ENCODE measurements at regions not wholly inside any gene's neighbourhood (a gene's known extent, or its start where the extent isn't known, plus 50 kb on each side); places are given as distances from the start of the nearest gene placed in this dataset.

DNA sequence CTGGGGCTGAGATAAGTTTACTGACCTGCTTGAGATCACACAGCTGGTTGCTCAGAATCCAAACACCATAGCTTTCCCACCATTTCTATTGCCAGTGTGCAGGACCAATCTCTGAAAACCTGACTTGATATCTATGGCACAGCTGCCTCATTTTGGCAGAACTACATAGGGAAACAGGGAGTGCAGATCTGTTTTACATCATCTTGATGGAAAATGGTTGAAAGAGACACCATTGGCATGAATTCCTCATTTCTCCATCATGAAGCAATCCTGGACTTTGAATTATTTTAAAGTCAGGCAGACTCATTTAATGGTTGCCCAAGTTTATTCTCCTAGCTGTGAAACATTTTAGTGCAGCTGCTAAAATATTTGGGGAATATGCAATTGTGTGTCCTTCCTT, 1628.2 kb upstream of the SLC10A2 start:
- Histone ChIP-seq H3K9ac (ENCODE audit: insufficient read depth, low read length) (no peak overlapping the region), H3K4me1 (ENCODE audit: control insufficient read depth, extremely low read depth, insufficient read depth, low read length) (no peaks in the 10 kb centered on the region), H3K36me3 (ENCODE audit: control insufficient read depth, insufficient read depth, low read length) (no peaks in the 10 kb centered on the region), H4K20me1 (ENCODE audit: control insufficient read depth, extremely low read depth, insufficient read depth, low read length) (no peaks in the 10 kb centered on the region), H3K79me2 (ENCODE audit: control insufficient read depth, insufficient read depth, low read length) (no peaks in the 10 kb centered on the region), H3K27me3 (ENCODE audit: control insufficient read depth, insufficient read depth, low read length) (no peaks in the 10 kb centered on the region), H2AFZ (ENCODE audit: low read length) (no peak overlapping the region), H3K9me3 (ENCODE audit: control insufficient read depth, insufficient read depth, low read depth, low read length) (no peaks in the 10 kb centered on the region), H3K4me3 (replicated peaks in 1 of 4; ENCODE audit: control extremely low read depth in 1 of 4, insufficient read depth in 1 of 4, low read depth in 3 of 4, low read length in 4 of 4) (no peak overlapping the region), H3K27ac (ENCODE audit: insufficient read depth, low read length) (no peak overlapping the region), H3K4me2 (ENCODE audit: extremely low read depth, insufficient read depth, low read length) (no peak overlapping the region)
- TF ChIP-seq EZH2 (IDR thresholded peaks at IDR 0.05; ENCODE audit: low read length, missing control alignments), result no peak
- no peak for DNase-seq (ENCODE audit: low read depth in 2 of 2)

DNA sequence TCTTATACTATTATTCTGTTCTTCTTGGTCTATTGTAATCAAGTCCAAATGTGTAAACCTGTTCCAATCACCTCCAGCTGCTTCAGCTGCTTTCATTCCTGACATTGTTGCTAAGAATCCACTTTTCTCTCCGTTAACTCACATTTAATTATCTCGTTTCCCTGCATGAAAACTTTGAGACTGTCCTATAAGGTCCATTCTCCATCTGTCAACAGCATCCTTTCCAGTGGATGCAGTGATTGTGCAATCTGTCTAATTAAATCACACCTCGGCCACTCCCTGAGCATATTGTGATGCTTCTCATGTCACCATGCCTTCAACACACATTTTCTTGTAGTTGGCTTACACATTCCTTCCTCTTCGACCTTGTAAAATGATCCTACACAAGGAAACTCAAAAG, 1626.9 kb upstream of the SLC10A2 start:
- H3K27ac ChIP-seq (ENCODE audit: insufficient read depth, low read length), result no peak overlapping the region
- H3K9me3 ChIP-seq (ENCODE audit: control insufficient read depth, insufficient read depth, low read depth, low read length), result no peaks in the 10 kb centered on the region
- no peak overlapping the region for H3K4me2 ChIP-seq (ENCODE audit: extremely low read depth, insufficient read depth, low read length)
- H2AFZ ChIP-seq (ENCODE audit: low read length), result no peak overlapping the region
- no peaks in the 10 kb centered on the region for H3K4me1 ChIP-seq (ENCODE audit: control insufficient read depth, extremely low read depth, insufficient read depth, low read length)
- H3K36me3 ChIP-seq (ENCODE audit: control insufficient read depth, insufficient read depth, low read length), result no peaks in the 10 kb centered on the region
- no peak overlapping the region for H3K9ac ChIP-seq (ENCODE audit: insufficient read depth, low read length)
- no peak for TF ChIP-seq EZH2 (IDR thresholded peaks at IDR 0.05; ENCODE audit: low read length, missing control alignments)
- TF ChIP-seq, protein P1, sequence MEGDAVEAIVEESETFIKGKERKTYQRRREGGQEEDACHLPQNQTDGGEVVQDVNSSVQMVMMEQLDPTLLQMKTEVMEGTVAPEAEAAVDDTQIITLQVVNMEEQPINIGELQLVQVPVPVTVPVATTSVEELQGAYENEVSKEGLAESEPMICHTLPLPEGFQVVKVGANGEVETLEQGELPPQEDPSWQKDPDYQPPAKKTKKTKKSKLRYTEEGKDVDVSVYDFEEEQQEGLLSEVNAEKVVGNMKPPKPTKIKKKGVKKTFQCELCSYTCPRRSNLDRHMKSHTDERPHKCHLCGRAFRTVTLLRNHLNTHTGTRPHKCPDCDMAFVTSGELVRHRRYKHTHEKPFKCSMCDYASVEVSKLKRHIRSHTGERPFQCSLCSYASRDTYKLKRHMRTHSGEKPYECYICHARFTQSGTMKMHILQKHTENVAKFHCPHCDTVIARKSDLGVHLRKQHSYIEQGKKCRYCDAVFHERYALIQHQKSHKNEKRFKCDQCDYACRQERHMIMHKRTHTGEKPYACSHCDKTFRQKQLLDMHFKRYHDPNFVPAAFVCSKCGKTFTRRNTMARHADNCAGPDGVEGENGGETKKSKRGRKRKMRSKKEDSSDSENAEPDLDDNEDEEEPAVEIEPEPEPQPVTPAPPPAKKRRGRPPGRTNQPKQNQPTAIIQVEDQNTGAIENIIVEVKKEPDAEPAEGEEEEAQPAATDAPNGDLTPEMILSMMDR (conservative IDR thresholded peaks at IDR 0.05 in 1 of 2, IDR thresholded peaks at IDR 0.05 in 1 of 2; ENCODE audit: low read depth in 1 of 2, low read length in 2 of 2), result no peak
- H3K79me2 ChIP-seq (ENCODE audit: control insufficient read depth, insufficient read depth, low read length), result no peaks in the 10 kb centered on the region
- H4K20me1 ChIP-seq (ENCODE audit: control insufficient read depth, extremely low read depth, insufficient read depth, low read length), result no peaks in the 10 kb centered on the region
- DNase-seq (ENCODE audit: low read depth in 2 of 2), result no peak
- no peak overlapping the region for H3K4me3 ChIP-seq (replicated peaks in 1 of 4; ENCODE audit: control extremely low read depth in 1 of 4, insufficient read depth in 1 of 4, low read depth in 3 of 4, low read length in 4 of 4)
- no peaks in the 10 kb centered on the region for H3K27me3 ChIP-seq (ENCODE audit: control insufficient read depth, insufficient read depth, low read length)

DNA sequence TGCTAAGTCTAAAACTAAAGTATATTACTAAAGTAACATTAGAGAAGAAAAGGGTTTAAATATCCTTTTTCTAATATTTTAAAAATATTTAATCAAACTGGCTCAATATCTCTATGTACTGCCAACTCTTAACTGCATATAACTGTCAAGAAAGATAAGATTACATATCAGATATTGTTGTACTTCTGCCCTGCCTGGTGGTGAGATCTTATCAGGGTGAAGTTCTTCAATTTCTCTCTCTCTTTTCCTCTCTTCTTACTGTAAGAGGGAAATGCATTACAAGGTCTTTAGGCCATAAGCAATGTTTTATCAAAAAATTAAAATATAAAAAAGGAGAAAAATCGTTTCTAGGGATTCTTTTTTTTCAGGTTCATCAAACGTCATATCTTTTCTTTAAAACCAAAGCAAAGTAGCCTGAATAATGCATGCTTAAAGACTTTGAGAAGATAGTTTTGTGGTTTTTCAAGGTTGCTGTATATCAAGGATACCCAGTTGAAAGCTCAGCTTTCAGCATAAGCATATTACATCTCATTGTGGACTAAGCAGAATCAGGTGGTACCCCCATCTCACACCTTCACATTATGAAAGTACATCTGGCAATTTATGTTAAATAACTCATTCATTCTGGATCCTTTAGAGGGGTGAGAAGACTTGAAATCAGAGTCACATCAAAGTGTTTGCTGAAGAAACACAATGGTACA, 1625.7 kb upstream of the SLC10A2 start:
- no peaks in the 10 kb centered on the region for H3K79me2 ChIP-seq (ENCODE audit: control insufficient read depth, insufficient read depth, low read length)
- no peak overlapping the region for H3K4me2 ChIP-seq (ENCODE audit: extremely low read depth, insufficient read depth, low read length)
- H3K9ac ChIP-seq (ENCODE audit: insufficient read depth, low read length), result no peak overlapping the region
- no peaks in the 10 kb centered on the region for H3K4me1 ChIP-seq (ENCODE audit: control insufficient read depth, extremely low read depth, insufficient read depth, low read length)
- H3K9me3 ChIP-seq (ENCODE audit: control insufficient read depth, insufficient read depth, low read depth, low read length), result no peaks in the 10 kb centered on the region
- no peaks in the 10 kb centered on the region for H4K20me1 ChIP-seq (ENCODE audit: control insufficient read depth, extremely low read depth, insufficient read depth, low read length)
- no peak overlapping the region for H3K27ac ChIP-seq (ENCODE audit: insufficient read depth, low read length)
- no peak overlapping the region for H3K4me3 ChIP-seq (replicated peaks in 1 of 4; ENCODE audit: control extremely low read depth in 1 of 4, insufficient read depth in 1 of 4, low read depth in 3 of 4, low read length in 4 of 4)
- no peaks in the 10 kb centered on the region for H3K27me3 ChIP-seq (ENCODE audit: control insufficient read depth, insufficient read depth, low read length)
- TF ChIP-seq EZH2 (IDR thresholded peaks at IDR 0.05; ENCODE audit: low read length, missing control alignments), result no peak
- TF ChIP-seq, protein P1 (conservative IDR thresholded peaks at IDR 0.05 in 1 of 2, IDR thresholded peaks at IDR 0.05 in 1 of 2; ENCODE audit: low read depth in 1 of 2, low read length in 2 of 2), result no peak
- no peaks in the 10 kb centered on the region for H3K36me3 ChIP-seq (ENCODE audit: control insufficient read depth, insufficient read depth, low read length)
- no peak overlapping the region for H2AFZ ChIP-seq (ENCODE audit: low read length)
- no peak for DNase-seq (ENCODE audit: low read depth in 2 of 2)
